ENCODE measurements at regions not wholly inside any gene's neighbourhood (a gene's known extent, or its start where the extent isn't known, plus 50 kb on each side); places are given as distances from the start of the nearest gene placed in this dataset.

GRCh38 chr10:10477844-10478243 lies 539.8 kb upstream of the CELF2 start:
- CTCF ChIA-PET = no interaction called here
- H3K27me3 ChIP-seq (ENCODE audit: control insufficient read depth in 1 of 2, insufficient read depth in 2 of 2, low read length in 2 of 2) = peaks cover 0 to 7% of the 10 kb centered on the region in 2 experiments
- Mint-ChIP-seq H3K4me1 (ENCODE audit: low read depth) (no peaks in the 10 kb centered on the region), H3K4me3 (no peak overlapping the region), H3K27me3 (peaks cover 43% of the 10 kb centered on the region), H3K9me3 (peaks cover 7% of the 10 kb centered on the region), H3K36me3 (ENCODE audit: low read depth) (no peaks in the 10 kb centered on the region), H3K27ac (no peak overlapping the region)
- H3K27ac ChIP-seq (ENCODE audit: low read depth in 1 of 2, low read length in 2 of 2) = no peak overlapping the region
- no peaks in the 10 kb centered on the region for H3K4me1 ChIP-seq (ENCODE audit: insufficient read depth, low read length)
- no peak for DNase-seq
- H3K4me3 ChIP-seq (ENCODE audit: low read length) = no peak overlapping the region
- POLR2A ChIA-PET = no interaction called here
- intact Hi-C loops (cut with DNase I, micrococcal nuclease) = no loop called here
- ATAC-seq (ENCODE audit: poor library complexity) = no peak
- no peak for TF ChIP-seq CTCF (IDR thresholded peaks at IDR 0.05)
- H3K36me3 ChIP-seq (ENCODE audit: insufficient read depth, low read length) = no peaks in the 10 kb centered on the region
- no peaks in the 10 kb centered on the region for H3K9me3 ChIP-seq (ENCODE audit: control insufficient read depth in 1 of 2, insufficient read depth in 1 of 2, low read length in 2 of 2)

- H3K36me3 ChIP-seq (ENCODE audit: insufficient read depth, low read length) = no peaks in the 10 kb centered on the region
- CTCF ChIA-PET = no interaction called here
- no peak overlapping the region for H3K4me3 ChIP-seq (ENCODE audit: low read length)
- no peaks in the 10 kb centered on the region for H3K9me3 Mint-ChIP-seq
- H3K4me3 Mint-ChIP-seq = no peak overlapping the region
- no peaks in the 10 kb centered on the region for H3K36me3 Mint-ChIP-seq (ENCODE audit: low read depth)
- no peaks in the 10 kb centered on the region for H3K4me1 Mint-ChIP-seq (ENCODE audit: low read depth)
- no peak overlapping the region for H3K27ac ChIP-seq (ENCODE audit: low read depth in 1 of 2, low read length in 2 of 2)
- TF ChIP-seq CTCF (IDR thresholded peaks at IDR 0.05) = no peak
- H3K27ac Mint-ChIP-seq = no peak overlapping the region
- no peaks in the 10 kb centered on the region for H3K4me1 ChIP-seq (ENCODE audit: insufficient read depth, low read length)
- peaks cover 43% of the 10 kb centered on the region for H3K27me3 Mint-ChIP-seq
- POLR2A ChIA-PET = no interaction called here
- no peaks in the 10 kb centered on the region for H3K9me3 ChIP-seq (ENCODE audit: control insufficient read depth in 1 of 2, insufficient read depth in 1 of 2, low read length in 2 of 2)
- ATAC-seq (ENCODE audit: poor library complexity) (no peak), DNase-seq (no peak)
- intact Hi-C loops (cut with DNase I, micrococcal nuclease) = no loop called here
- peaks cover 0 to 8% of the 10 kb centered on the region in 2 experiments for H3K27me3 ChIP-seq (ENCODE audit: control insufficient read depth in 1 of 2, insufficient read depth in 2 of 2, low read length in 2 of 2)
Measured at GRCh38 chr10:10479465-10479864, 538.2 kb upstream of the CELF2 start.

DNA sequence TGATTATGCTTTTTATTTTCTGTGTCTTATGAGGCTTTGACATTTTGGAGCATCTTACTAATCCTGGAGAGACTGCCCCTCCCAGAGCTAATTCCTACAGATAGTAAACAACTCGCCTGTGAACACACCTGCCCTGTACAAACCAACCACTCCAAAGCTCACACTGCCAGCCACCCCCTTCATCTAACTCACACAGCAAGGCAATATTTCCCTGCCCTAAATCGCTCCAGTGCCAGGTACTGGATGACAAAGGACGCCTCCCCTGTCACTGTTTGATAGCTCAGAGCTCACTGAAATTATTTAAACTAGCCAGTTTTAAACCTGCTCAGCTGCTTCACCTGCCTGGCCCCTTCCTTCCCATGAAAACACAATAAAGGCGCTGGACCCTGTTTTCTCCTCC lies 535.1 kb upstream of the CELF2 start:
- Histone ChIP-seq H3K27me3 (ENCODE audit: control insufficient read depth in 1 of 2, insufficient read depth in 2 of 2, low read length in 2 of 2) (peaks cover 0 to 8% of the 10 kb centered on the region in 2 experiments), H3K9me3 (ENCODE audit: control insufficient read depth in 1 of 2, insufficient read depth in 1 of 2, low read length in 2 of 2) (no peaks in the 10 kb centered on the region), H3K27ac (ENCODE audit: low read depth in 1 of 2, low read length in 2 of 2) (no peak overlapping the region), H3K36me3 (ENCODE audit: insufficient read depth, low read length) (no peaks in the 10 kb centered on the region), H3K4me1 (ENCODE audit: insufficient read depth, low read length) (no peaks in the 10 kb centered on the region), H3K4me3 (ENCODE audit: low read length) (no peak overlapping the region)
- H3K9me3 Mint-ChIP-seq = no peaks in the 10 kb centered on the region
- no peak for ATAC-seq (ENCODE audit: poor library complexity)
- ChIA-PET CTCF (no interaction called here), POLR2A (no interaction called here)
- DNase-seq = no peak
- intact Hi-C loops (cut with DNase I, micrococcal nuclease) = no loop called here
- H3K4me1 Mint-ChIP-seq (ENCODE audit: low read depth) = no peaks in the 10 kb centered on the region
- peaks cover 46% of the 10 kb centered on the region for H3K27me3 Mint-ChIP-seq
- H3K27ac Mint-ChIP-seq = no peak overlapping the region
- H3K36me3 Mint-ChIP-seq (ENCODE audit: low read depth) = no peaks in the 10 kb centered on the region
- no peak overlapping the region for H3K4me3 Mint-ChIP-seq
- no peak for TF ChIP-seq CTCF (IDR thresholded peaks at IDR 0.05)

All from CD4-positive, alpha-beta T cell (primary cell).